Tibial nerve (tissue), 4 donors: ENCODE measurements at regions not wholly inside any gene's neighbourhood (a gene's known extent, or its start where the extent isn't known, plus 50 kb on each side); places are given as distances from the start of the nearest gene placed in this dataset.
"Not testable (repeated sequence)": the region's sequence is repeated elsewhere in the genome, so short reads cannot be mapped to it uniquely, and the experiment has no call there.

Experiments used
- DNase-seq, 2 donors: peaks; one replicate each; pipeline ENCODE4 v3.0.0-alpha.2; 2019; ENCODE audit warnings: low spot score in 2 of 2
- H3K27ac ChIP-seq, 4 donors: fragments of 200-600 bp; sonication (generic) in 3 of 4; one replicate each; pipeline ENCODE4 v1.5.1; 2017 to 2019; ENCODE audit warnings: mild to moderate bottlenecking in 1 of 4
- H3K27me3 ChIP-seq, 2 donors: fragments of 200-600 bp; sonication (generic) in 1 of 2; one replicate each; pipeline versions ENCODE4 v1.5.1 to v1.6.0; 2017 to 2019
- H3K36me3 ChIP-seq, 3 donors: fragments of 200-600 bp; sonication (generic); one replicate each; pipeline ENCODE4 v1.5.1; 2018 to 2019
- H3K4me1 ChIP-seq, 4 donors: fragments of 200-600 bp; sonication (generic) in 3 of 4; one replicate each; pipeline ENCODE4 v1.5.1; 2017 to 2019
- H3K4me3 ChIP-seq, 4 donors: fragments of 200-600 bp; sonication (generic) in 3 of 4; one replicate each; pipeline ENCODE4 v1.5.1; 2017 to 2019; ENCODE audit warnings: mild to moderate bottlenecking in 1 of 4, moderate library complexity in 1 of 4
- H3K9me3 ChIP-seq, 4 donors: fragments of 200-600 bp; sonication (generic) in 3 of 4; one replicate each; pipeline ENCODE4 v1.5.1; 2017 to 2019
- CTCF ChIP-seq, 5 experiments: fragments of 200-600 bp in 3 of 5; fragments of 450-650 bp in 2 of 5; sonication (generic) in 3 of 5; IDR thresholded peaks; one replicate each; pipeline ENCODE4 v1.5.1; 2016 to 2019; ENCODE audit warnings: antibody characterized with exemption in 5 of 5, mild to moderate bottlenecking in 3 of 5, moderate library complexity in 2 of 5
- EP300 ChIP-seq, 2 donors: sonication (generic); formaldehyde crosslinking; IDR thresholded peaks; one replicate each; pipeline ENCODE4 v1.6.1; 2017; ENCODE audit warnings: antibody characterized with exemption in 2 of 2, mild to moderate bottlenecking in 1 of 2
- POLR2A ChIP-seq, 2 donors: fragments of 450-650 bp; IDR thresholded peaks; one replicate each; pipeline ENCODE4 v1.6.1; 2017; ENCODE audit warnings: antibody characterized with exemption in 2 of 2, mild to moderate bottlenecking in 2 of 2, moderate library complexity in 2 of 2
- WGBS, 2 donors: methylation state at CpG; one replicate each; pipeline ENCODE4 v1.1.5; 2018; 5-methylcytosine and 5-hydroxymethylcytosine counted together

GRCh38 chr13:75180805-75181455 lies 301.0 kb downstream of the TBC1D4 start:
- Histone ChIP-seq H3K9me3 (peaks cover 0 to 21% (median 0%) of the 10 kb centered on the region in 4 donors), H3K27ac (no peak overlapping the region), H3K36me3 (no peaks in the 10 kb centered on the region), H3K4me3 (no peak overlapping the region), H3K4me1 (no peaks in the 10 kb centered on the region), H3K27me3 (no peaks in the 10 kb centered on the region)
- TF ChIP-seq POLR2A (IDR thresholded peaks at IDR 0.05) (no peak), CTCF (IDR thresholded peaks at IDR 0.05) (no peak), EP300 (IDR thresholded peaks at IDR 0.05) (no peak)
- WGBS, 2 donors, result 82 to 88% methylated on average over 1 of the region's 1 CpG
- no peak for DNase-seq

- Histone ChIP-seq H3K9me3 (peaks cover 0 to 8% (median 0%) of the 10 kb centered on the region in 4 donors), H3K27ac (no peak overlapping the region), H3K4me3 (no peak overlapping the region), H3K4me1 (no peaks in the 10 kb centered on the region), H3K27me3 (no peaks in the 10 kb centered on the region), H3K36me3 (no peaks in the 10 kb centered on the region)
- WGBS, 2 donors, result 96 to 99% methylated on average over 3 of the region's 3 CpGs
- no peak for DNase-seq
- TF ChIP-seq EP300 (IDR thresholded peaks at IDR 0.05) (no peak), CTCF (IDR thresholded peaks at IDR 0.05) (no peak), POLR2A (IDR thresholded peaks at IDR 0.05) (no peak)
Observed at GRCh38 chr13:75178436-75178835, 303.5 kb downstream of the TBC1D4 start.

GRCh38 chr13:75175575-75175974 lies 306.4 kb downstream of the TBC1D4 start:
- TF ChIP-seq EP300 (IDR thresholded peaks at IDR 0.05) (no peak), POLR2A (IDR thresholded peaks at IDR 0.05) (no peak), CTCF (IDR thresholded peaks at IDR 0.05) (no peak)
- Histone ChIP-seq H3K4me3 (no peak overlapping the region), H3K9me3 (no peaks in the 10 kb centered on the region), H3K36me3 (no peaks in the 10 kb centered on the region), H3K4me1 (no peaks in the 10 kb centered on the region), H3K27ac (no peak overlapping the region), H3K27me3 (no peaks in the 10 kb centered on the region)
- DNase-seq, result no peak
- 85 to 91% methylated on average over 2 of the region's 2 CpGs for WGBS, 2 donors

- H3K27me3 ChIP-seq, H3K4me1 ChIP-seq, H3K27ac ChIP-seq, DNase-seq, H3K4me3 ChIP-seq, H3K9me3 ChIP-seq, H3K36me3 ChIP-seq: not testable (repeated sequence)
- WGBS, 2 donors, result 93 to 100% methylated on average over 2 of the region's 2 CpGs
Observed at GRCh38 chr13:75175097-75175496, 306.9 kb downstream of the TBC1D4 start.

GRCh38 chr13:75174481-75174880 lies 307.5 kb downstream of the TBC1D4 start:
- no peak overlapping the region for H3K4me3 ChIP-seq
- 38% methylated on average over 3 of the region's 3 CpGs for WGBS, 2 donors
- TF ChIP-seq EP300 (IDR thresholded peaks at IDR 0.05), result no peak
- TF ChIP-seq POLR2A (IDR thresholded peaks at IDR 0.05), result no peak
- no peak for TF ChIP-seq CTCF (IDR thresholded peaks at IDR 0.05)
- H3K9me3 ChIP-seq, result no peaks in the 10 kb centered on the region
- no peak overlapping the region for H3K27ac ChIP-seq
- no peaks in the 10 kb centered on the region for H3K27me3 ChIP-seq
- H3K36me3 ChIP-seq, result no peaks in the 10 kb centered on the region
- no peak for DNase-seq
- H3K4me1 ChIP-seq, result no peaks in the 10 kb centered on the region
